Activated T-helper 2 cell treated with anti-CD3 and anti-CD28 coated beads, Interferon-gamma antibody, Interleukin-2, Interleukin-4, amounts not matched to agents 10 μg/mL and 5 μg/mL and 100 μg/mL, durations not matched to agents 14 hours and 24 hours and 36 hours (primary cell): ENCODE measurements at regions not wholly inside any gene's neighbourhood (a gene's known extent, or its start where the extent isn't known, plus 50 kb on each side); places are given as distances from the start of the nearest gene placed in this dataset.

Source experiments
- DNase-seq: peaks from one replicate; pipeline ENCODE4 v3.0.0; 2021; ENCODE audit warnings: low spot score
- H3K27ac Mint-ChIP-seq: one replicate; pipeline ENCODE4 v1.8.0; 2021; ENCODE audit warnings: mixed read lengths
- H3K27me3 Mint-ChIP-seq: one replicate; pipeline ENCODE4 v1.8.0; 2021; ENCODE audit warnings: low read depth, mixed read lengths
- H3K36me3 Mint-ChIP-seq: one replicate; pipeline ENCODE4 v1.8.0; 2021; ENCODE audit warnings: low read depth, mixed read lengths
- H3K4me1 Mint-ChIP-seq: one replicate; pipeline ENCODE4 v1.8.0; 2021; ENCODE audit warnings: low read depth, mixed read lengths
- H3K4me3 Mint-ChIP-seq: one replicate; pipeline ENCODE4 v1.8.0; 2021; ENCODE audit warnings: low read depth, mild to moderate bottlenecking, moderate library complexity, mixed read lengths
- H3K9me3 Mint-ChIP-seq: one replicate; pipeline ENCODE4 v1.8.0; 2021; ENCODE audit warnings: mixed read lengths
- intact Hi-C: fragments of 100-400 bp; cut with micrococcal nuclease; formaldehyde crosslinking; loops from one replicate; pipeline ENCODE4 v1.15.1; 2023

DNA sequence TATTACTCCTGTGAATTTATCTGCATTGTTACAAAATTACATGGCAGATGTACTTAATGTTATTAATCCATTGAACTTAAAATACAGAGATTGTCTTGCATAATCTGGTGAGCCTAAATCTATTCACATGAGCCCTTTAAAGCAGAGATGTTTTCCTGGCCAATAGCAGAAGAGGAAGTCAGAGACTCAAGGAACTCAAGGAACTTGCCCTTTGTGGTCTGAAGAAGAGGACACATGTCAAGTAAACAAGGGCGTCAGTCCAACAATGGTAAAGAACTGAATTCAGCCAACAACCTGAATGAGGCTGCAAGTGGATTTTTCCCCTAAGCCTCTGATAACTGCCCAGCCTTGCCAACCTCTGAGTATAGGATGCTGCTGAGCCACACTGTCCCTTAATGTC lies 356.3 kb upstream of the PKDCC start:
- no peak for DNase-seq
- H3K4me3 Mint-ChIP-seq, result no peak overlapping the region
- no peaks in the 10 kb centered on the region for H3K36me3 Mint-ChIP-seq
- intact Hi-C loops, result no loop called here
- H3K4me1 Mint-ChIP-seq, result no peaks in the 10 kb centered on the region
- H3K9me3 Mint-ChIP-seq, result no peaks in the 10 kb centered on the region
- H3K27me3 Mint-ChIP-seq, result no peaks in the 10 kb centered on the region
- no peak overlapping the region for H3K27ac Mint-ChIP-seq

DNA sequence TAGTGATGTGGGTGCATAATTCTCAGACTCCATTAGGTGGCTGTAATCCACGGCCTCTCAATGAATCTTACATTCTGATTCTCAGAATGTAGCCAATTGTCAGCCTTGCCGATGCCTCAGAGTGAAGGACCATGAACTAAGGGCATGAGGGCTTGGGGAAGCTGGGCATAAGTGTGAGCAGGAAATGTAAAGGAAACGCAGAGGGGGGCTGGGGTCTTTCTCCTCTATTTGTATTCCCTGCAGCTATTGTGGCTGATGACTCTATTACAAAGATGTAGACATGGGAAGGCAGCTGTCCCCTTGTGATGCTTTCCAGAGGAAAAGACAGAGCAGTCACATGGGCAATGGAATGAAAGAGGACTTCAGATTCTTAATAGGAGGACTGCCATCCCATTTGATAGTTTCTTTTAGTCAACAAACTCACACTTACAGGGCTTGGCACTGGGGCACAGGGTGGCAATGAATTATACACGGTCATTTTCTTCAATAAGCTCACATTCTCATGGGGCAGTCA lies 353.2 kb upstream of the PKDCC start:
- Mint-ChIP-seq H3K4me1 (no peaks in the 10 kb centered on the region), H3K27ac (no peak overlapping the region), H3K9me3 (no peaks in the 10 kb centered on the region), H3K36me3 (no peaks in the 10 kb centered on the region), H3K27me3 (no peaks in the 10 kb centered on the region), H3K4me3 (no peak overlapping the region)
- intact Hi-C loops, result no loop called here
- DNase-seq, result no peak

DNA sequence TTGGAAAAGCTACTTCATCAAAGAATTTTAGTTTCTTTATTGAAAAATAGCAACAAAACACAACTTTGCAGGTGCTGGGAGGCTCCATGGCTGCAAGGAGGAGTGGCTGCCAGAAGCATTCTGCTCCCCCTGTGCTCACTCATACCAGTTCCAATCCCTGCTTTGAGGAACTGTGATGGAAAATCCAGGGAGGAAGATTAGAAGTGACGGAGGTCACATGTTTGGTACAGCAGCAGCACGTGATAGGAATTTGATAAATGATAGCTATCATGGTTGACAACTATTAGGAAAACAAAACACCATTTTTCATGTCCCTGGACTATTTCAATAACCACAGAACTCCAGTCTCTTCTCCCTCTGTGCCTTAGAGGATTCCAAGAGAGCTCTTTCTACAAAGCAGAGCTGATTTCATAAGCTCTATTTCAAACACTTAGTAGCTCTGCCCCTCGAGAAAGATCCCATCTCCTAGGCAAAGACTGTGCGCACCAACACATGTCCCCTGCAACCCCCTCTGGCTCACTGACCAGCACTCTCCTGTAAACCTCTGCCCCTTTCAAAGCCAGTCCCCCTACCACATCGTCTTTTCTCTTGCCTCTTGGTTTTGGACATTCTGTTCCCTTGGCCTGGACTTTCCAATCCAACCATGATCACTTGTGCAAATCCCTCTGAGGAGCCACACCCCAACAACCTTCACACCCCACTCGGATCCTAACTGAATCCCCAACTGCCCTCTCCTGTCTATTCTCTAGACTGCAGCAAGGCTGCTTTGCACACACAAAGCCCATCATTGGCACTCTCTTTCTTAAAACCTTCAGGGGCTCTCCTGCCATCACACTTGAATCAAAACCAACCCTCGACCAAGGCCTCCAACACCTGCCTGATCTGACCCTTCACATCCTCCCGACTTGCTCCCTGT lies 352.4 kb upstream of the PKDCC start:
- no peaks in the 10 kb centered on the region for H3K4me1 Mint-ChIP-seq
- no peak overlapping the region for H3K27ac Mint-ChIP-seq
- intact Hi-C loops, result no loop called here
- H3K36me3 Mint-ChIP-seq, result no peaks in the 10 kb centered on the region
- no peak for DNase-seq
- H3K4me3 Mint-ChIP-seq, result no peak overlapping the region
- peaks cover 4% of the 10 kb centered on the region for H3K27me3 Mint-ChIP-seq
- H3K9me3 Mint-ChIP-seq, result no peaks in the 10 kb centered on the region

DNA sequence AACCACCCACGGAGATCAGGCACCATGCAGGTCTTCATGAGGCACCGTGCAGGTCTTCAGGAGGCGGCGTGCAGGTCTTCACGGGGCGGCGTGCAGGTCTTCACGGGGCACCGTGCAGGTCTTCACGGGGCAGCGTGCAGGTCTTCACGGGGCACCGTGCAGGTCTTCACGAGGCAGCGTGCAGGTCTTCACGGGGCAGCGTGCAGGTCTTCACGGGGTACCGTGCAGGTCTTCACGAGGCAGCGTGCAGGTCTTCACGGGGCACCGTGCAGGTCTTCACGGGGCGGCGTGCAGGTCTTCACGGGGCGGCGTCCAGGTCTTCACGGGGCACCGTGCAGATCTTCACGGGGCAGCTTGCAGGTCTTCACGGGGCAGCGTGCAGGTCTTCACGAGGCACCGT lies 350.4 kb upstream of the PKDCC start:
- Mint-ChIP-seq H3K36me3 (no peaks in the 10 kb centered on the region), H3K9me3 (no peaks in the 10 kb centered on the region), H3K4me3 (no peak overlapping the region), H3K4me1 (no peaks in the 10 kb centered on the region), H3K27ac (no peak overlapping the region), H3K27me3 (peaks cover 4% of the 10 kb centered on the region)
- no peak for DNase-seq
- intact Hi-C loops, result no loop called here

DNA sequence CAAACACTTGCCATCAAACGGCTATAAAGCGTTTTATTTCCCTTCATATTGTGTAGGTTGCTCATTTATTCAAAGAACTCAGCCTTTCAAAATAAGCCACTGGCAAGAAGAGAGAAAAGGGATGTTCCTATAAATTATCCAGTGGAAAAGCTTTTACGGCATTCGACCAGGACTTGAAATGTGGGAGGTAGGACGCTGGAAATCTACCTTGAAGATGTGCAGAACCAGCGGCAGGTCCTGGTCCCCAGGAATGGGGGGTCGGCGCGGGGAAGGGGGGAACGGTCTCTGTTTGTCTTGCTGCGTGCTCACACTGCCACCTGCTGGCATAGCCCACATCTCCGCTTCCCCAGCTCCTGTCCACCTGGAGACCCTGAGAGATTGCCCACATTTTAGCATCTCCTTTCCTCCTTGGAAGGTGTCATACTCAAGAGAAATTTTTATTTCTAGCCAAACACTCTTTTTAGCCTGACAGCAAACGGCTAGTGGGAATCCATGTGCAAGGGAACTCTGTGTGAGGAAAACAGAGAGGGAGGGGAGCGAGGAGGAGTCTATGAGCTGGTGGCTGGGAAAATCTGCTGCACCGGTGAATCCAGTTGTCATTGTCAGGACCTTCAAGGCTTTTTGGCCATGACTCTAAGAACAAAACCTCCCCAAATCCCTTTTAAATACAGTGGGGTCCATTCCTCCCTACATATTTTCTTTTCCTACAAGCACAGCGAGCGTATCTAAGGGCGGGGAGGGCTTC lies 349.0 kb upstream of the PKDCC start:
- H3K4me1 Mint-ChIP-seq, result no peaks in the 10 kb centered on the region
- no peak for DNase-seq
- intact Hi-C loops, result no loop called here

DNA sequence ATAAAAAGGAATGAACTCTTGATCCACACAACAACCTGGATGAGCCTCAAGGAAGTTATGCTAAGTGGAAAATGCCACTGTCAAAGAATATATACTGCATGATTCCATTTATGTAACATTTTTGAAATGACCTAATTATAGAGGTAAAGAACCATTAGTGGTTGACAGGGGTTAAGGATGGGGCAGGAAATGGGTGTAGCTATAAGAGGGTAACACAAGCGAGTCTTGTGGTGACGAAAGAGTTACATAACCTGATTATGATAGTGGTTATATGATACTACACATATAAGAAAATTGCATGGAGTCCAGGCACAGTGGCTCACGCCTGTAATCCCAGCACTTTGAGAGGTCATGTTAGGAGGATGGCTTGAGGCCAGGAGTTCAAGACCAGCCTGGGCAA lies 346.6 kb upstream of the PKDCC start:
- intact Hi-C loops, result loop anchor here (10.0 kb wide), 1 partner anchor 84 kb away; no protein-coding TSS in a partner anchor
- DNase-seq, result no peak
- no peak overlapping the region for H3K27ac Mint-ChIP-seq
- no peaks in the 10 kb centered on the region for H3K4me1 Mint-ChIP-seq
- H3K9me3 Mint-ChIP-seq, result no peaks in the 10 kb centered on the region
- no peak overlapping the region for H3K4me3 Mint-ChIP-seq
- peaks cover 4% of the 10 kb centered on the region for H3K27me3 Mint-ChIP-seq
- H3K36me3 Mint-ChIP-seq, result no peaks in the 10 kb centered on the region

More for the DNA sequence above, 349.0 kb upstream of the PKDCC start:
- Mint-ChIP-seq H3K9me3 (no peaks in the 10 kb centered on the region), H3K36me3 (no peaks in the 10 kb centered on the region), H3K27me3 (peaks cover 4% of the 10 kb centered on the region), H3K27ac (no peak overlapping the region), H3K4me3 (no peak overlapping the region)

DNA sequence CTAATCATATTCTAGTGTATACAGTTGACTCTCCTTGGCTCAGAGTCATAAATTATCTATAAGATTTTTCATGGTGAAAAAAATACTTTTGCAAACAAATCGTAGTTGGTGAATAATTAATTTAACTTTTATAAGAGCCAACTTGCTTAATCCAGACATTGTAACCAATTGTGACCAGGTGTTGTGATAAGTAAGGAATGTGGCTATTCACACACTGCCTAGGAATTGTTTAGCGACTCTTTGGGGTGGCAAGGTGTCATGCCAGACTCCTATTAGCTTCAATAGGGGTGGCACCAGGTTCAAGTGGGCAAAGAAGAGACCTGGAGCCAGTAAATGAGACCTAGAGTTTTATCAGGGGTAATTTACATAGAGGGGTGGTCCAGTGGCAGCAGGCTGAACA lies 344.7 kb upstream of the PKDCC start:
- H3K9me3 Mint-ChIP-seq, result no peaks in the 10 kb centered on the region
- no peak for DNase-seq
- no peak overlapping the region for H3K27ac Mint-ChIP-seq
- intact Hi-C loops, result loop anchor here (10.0 kb wide), 1 partner anchor 82 kb away; no protein-coding TSS in a partner anchor
- H3K36me3 Mint-ChIP-seq, result no peaks in the 10 kb centered on the region
- H3K4me3 Mint-ChIP-seq, result no peak overlapping the region
- peaks cover 4% of the 10 kb centered on the region for H3K27me3 Mint-ChIP-seq
- H3K4me1 Mint-ChIP-seq, result no peaks in the 10 kb centered on the region

DNA sequence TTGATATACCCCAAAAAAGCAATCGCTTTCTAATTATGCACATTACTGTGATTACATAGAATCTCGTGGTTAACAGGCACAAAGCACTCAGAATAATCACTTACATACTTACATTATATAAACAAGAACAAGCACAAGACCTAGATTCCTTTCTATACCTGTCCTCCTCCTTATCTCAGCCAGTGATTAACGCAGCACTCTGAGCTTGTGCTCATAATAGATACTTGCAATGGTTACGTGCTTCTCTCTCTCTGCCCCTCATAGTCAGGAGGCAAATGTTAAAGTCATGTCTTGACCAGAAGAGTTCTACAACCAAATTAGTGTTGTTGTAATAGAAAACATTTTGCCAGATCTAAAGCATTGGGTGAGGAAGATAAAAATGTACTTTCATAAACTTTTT lies 342.2 kb upstream of the PKDCC start:
- intact Hi-C loops, result loop anchor here (10.0 kb wide), 1 partner anchor 79 kb away; no protein-coding TSS in a partner anchor
- Mint-ChIP-seq H3K4me1 (no peaks in the 10 kb centered on the region), H3K27me3 (no peaks in the 10 kb centered on the region), H3K36me3 (no peaks in the 10 kb centered on the region), H3K9me3 (no peaks in the 10 kb centered on the region), H3K27ac (no peak overlapping the region), H3K4me3 (no peak overlapping the region)
- no peak for DNase-seq

DNA sequence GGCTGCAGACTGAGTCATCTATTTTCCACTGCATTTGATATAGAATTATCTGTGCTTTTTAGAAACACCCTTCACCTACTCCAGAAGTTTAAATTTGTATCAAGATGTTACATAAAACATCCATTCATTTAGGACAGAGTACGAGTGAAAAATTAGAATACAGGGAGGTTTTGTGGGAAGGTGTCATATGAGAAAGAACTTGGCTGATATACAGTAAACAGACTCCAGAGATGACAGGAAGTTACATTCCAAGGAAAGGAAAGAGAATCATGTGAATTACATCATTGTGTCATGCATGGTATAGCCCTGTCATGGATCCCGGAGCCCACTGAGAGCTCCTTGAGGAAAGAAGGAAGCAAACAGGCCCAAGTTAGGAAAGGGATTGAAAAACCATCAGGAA lies 341.5 kb upstream of the PKDCC start:
- H3K36me3 Mint-ChIP-seq, result no peaks in the 10 kb centered on the region
- H3K27ac Mint-ChIP-seq, result no peak overlapping the region
- no peaks in the 10 kb centered on the region for H3K4me1 Mint-ChIP-seq
- no peaks in the 10 kb centered on the region for H3K27me3 Mint-ChIP-seq
- H3K4me3 Mint-ChIP-seq, result no peak overlapping the region
- no peak for DNase-seq
- H3K9me3 Mint-ChIP-seq, result no peaks in the 10 kb centered on the region
- intact Hi-C loops, result loop anchor here (10.0 kb wide), 1 partner anchor 79 kb away; no protein-coding TSS in a partner anchor

DNA sequence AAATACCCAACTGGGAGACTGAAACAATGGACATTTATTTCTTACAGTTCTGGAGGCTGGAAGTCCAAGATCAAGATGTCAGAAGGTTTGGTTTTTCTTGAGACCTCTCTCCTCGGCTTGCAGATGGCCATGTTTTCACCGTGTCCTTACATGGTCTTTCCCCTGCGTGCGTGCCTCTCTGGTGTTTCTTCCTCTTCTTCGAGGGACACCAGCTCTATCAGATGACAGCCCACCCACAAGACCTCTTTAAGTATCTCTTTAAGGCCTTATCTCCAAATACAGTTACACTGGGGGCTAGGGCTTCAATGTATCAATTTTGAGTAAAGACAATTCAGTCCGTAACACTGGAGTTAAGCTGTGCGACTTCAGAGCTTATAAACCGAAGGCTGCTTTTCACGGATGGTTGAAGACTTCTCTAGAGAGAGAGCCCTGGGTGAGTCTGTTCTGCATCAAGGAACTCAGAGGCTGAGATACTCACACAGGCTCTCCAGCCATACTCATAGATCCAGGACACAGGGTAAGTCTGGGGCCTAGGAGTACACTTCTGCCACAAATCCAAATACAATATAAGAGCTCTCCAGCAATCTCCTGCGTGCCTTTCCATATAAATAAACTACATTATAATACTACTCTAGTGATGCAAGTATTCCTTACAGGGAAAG lies 339.9 kb upstream of the PKDCC start:
- Mint-ChIP-seq H3K4me1 (no peaks in the 10 kb centered on the region), H3K36me3 (no peaks in the 10 kb centered on the region), H3K27ac (no peak overlapping the region), H3K9me3 (no peaks in the 10 kb centered on the region), H3K4me3 (no peak overlapping the region), H3K27me3 (peaks cover 5% of the 10 kb centered on the region)
- intact Hi-C loops, result loop anchor here (10.0 kb wide), 1 partner anchor 77 kb away; no protein-coding TSS in a partner anchor
- DNase-seq, result no peak

DNA sequence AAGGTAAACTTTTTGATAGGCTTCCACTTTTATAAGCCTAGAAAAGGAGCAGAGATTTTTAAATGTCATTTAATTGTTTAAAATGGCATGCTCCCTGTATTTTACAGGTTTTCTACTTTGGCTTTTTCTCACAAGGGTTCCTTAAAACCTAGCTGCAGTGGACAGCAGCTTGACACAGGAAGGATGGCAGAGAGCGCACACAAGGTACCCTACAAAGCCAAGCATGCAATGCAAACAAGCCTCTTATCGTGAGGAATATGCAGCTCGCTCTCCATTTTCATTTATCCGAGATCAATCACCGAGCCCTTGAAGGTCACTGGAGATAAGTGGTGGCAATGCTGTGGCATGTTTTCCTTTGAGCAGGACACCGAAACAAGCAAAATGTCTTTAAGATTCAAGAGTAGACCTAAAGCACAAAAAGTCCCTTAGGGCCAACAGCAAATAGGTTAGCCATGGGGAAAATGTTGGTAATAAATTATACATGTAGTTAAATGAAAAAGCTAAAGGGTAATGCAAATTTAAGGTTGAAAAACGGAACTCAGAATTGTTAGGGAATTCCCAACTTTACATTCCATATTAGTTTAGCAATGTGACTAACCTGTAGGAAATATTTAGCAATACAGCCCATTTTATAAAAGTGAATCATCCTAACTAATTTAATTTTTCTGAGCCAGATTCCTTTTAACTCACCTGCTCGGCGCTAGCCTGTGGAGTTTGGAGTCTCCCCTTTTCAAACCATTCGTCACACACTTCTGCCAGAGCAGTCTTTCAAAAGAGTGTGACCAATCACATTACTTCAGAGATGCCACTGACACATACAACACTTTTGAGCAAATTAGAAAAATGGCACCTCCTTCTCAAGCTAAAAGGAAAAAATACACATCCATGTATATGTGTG lies 337.9 kb upstream of the PKDCC start:
- Mint-ChIP-seq H3K4me1 (peaks cover 1% of the 10 kb centered on the region), H3K9me3 (no peaks in the 10 kb centered on the region), H3K27me3 (peaks cover 5% of the 10 kb centered on the region), H3K4me3 (no peak overlapping the region), H3K27ac (no peak overlapping the region), H3K36me3 (no peaks in the 10 kb centered on the region)
- intact Hi-C loops, result loop anchor here (10.0 kb wide), 1 partner anchor 75 kb away; no protein-coding TSS in a partner anchor
- no peak for DNase-seq

DNA sequence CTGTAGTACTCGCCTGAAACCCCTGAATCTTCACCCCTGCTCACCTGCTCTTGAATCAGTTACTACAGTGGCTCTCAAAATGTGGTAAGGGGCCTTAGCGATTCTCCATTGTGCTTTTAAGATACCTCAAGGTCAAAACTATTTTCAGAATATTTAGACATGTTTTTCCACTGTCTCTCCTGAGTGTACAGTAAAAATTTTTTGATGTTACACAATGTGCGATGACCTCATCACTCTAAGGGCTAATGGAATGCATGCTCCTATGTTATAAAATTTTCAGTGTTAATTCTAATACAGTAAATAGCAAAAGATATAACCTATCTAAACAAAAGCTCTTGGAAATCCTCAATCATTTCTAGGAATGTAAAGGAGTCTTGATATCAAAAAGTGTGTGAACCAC lies 336.9 kb upstream of the PKDCC start:
- Mint-ChIP-seq H3K27me3 (peaks cover 5% of the 10 kb centered on the region), H3K4me3 (no peak overlapping the region), H3K27ac (no peak overlapping the region), H3K9me3 (no peaks in the 10 kb centered on the region), H3K36me3 (no peaks in the 10 kb centered on the region), H3K4me1 (peaks cover 5% of the 10 kb centered on the region)
- intact Hi-C loops, result no loop called here
- no peak for DNase-seq
